Type B pancreatic cell (in vitro differentiated cells): ENCODE measurements at regions not wholly inside any gene's neighbourhood (a gene's known extent, or its start where the extent isn't known, plus 50 kb on each side); places are given as distances from the start of the nearest gene placed in this dataset.

Source experiments
- DNase-seq: peaks from one replicate; pipeline ENCODE4 v3.0.0; 2021; ENCODE audit warnings: mixed read lengths; ENCODE audit not compliant: unreplicated experiment; ENCODE audit errors: extremely low spot score
- H3K27ac Mint-ChIP-seq: 2 replicates; pipeline ENCODE4 v1.8.0; 2021; ENCODE audit warnings: mild to moderate bottlenecking, mixed read lengths
- H3K27me3 Mint-ChIP-seq: 2 replicates; pipeline ENCODE4 v1.8.0; 2021; ENCODE audit warnings: mixed read lengths
- H3K36me3 Mint-ChIP-seq: 2 replicates; pipeline ENCODE4 v1.8.0; 2021; ENCODE audit warnings: mixed read lengths
- H3K4me1 Mint-ChIP-seq: one replicate; pipeline ENCODE4 v1.8.0; 2021; ENCODE audit warnings: mixed read lengths; ENCODE audit not compliant: unreplicated experiment
- H3K4me3 Mint-ChIP-seq: 2 replicates; pipeline ENCODE4 v1.8.0; 2021; ENCODE audit warnings: mild to moderate bottlenecking, mixed read lengths
- H3K9me3 Mint-ChIP-seq: 2 replicates; pipeline ENCODE4 v1.8.0; 2021; ENCODE audit warnings: mixed read lengths
- TF ChIP-seq, protein P1 (sequence below): fragments of 200-600 bp; sonication (generic); conservative IDR thresholded peaks from 2 replicates; pipeline ENCODE4 v1.5.0; 2021; ENCODE audit warnings: antibody characterized with exemption, mild to moderate bottlenecking

DNA sequence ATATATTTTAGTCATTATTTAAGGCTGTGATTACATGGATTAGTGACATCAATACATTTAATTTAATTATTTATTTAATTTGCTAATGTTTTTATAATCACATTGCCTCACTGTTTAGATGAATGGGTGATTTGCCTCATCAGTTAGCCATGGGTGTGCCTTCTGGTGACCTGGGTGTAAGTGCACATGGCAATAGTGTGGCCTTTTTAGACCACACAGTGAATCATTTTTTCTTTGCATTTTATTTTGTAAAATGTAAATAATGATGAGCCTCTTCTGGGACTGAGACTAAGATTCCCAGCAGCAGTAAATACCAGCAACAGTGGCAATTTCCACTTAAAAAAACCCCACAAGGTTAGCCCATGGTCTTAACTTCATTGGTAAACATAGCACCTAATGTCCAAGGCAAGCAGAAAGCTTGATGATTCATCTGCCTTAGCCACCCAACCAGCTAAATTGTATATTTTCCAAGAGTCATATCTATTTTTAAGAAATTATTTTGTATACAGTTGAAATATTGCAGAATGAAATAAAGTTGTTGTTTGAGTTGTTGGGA lies 235.9 kb upstream of the NOVA1 start:
- no peak overlapping the region for H3K4me3 Mint-ChIP-seq
- no peak overlapping the region for H3K27ac Mint-ChIP-seq
- TF ChIP-seq, protein P1, sequence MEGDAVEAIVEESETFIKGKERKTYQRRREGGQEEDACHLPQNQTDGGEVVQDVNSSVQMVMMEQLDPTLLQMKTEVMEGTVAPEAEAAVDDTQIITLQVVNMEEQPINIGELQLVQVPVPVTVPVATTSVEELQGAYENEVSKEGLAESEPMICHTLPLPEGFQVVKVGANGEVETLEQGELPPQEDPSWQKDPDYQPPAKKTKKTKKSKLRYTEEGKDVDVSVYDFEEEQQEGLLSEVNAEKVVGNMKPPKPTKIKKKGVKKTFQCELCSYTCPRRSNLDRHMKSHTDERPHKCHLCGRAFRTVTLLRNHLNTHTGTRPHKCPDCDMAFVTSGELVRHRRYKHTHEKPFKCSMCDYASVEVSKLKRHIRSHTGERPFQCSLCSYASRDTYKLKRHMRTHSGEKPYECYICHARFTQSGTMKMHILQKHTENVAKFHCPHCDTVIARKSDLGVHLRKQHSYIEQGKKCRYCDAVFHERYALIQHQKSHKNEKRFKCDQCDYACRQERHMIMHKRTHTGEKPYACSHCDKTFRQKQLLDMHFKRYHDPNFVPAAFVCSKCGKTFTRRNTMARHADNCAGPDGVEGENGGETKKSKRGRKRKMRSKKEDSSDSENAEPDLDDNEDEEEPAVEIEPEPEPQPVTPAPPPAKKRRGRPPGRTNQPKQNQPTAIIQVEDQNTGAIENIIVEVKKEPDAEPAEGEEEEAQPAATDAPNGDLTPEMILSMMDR: no peak

DNA sequence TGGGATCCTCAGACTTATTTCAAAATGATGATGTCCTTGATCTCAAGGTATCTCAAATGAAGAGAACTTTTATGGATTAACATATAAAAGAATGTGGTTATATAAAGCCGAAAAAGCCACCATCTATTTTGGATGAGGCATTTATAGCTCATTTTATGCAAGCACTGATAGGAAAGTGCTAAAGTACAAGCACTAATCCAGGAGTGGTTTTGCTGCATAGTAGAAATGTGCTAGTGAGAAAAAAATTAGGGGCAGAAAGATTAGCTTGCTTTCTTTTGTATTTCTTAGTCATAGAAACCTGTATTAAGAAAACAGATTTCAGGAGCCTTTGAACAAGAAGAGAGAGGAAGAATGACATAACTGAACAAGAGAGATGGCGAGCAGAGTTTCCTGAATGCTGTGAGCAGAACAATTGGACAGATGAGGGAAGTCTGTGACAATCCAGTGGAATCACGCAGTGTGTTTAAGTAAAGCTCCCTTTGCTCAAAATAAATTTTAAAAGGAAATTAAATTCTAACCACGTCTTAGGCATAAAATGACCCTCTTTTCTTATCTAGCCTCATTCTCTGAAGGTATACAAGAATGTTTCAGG lies 238.2 kb upstream of the NOVA1 start:
- DNase-seq: no peak
- H3K9me3 Mint-ChIP-seq: no peaks in the 10 kb centered on the region
- H3K4me3 Mint-ChIP-seq: no peak overlapping the region
- H3K4me1 Mint-ChIP-seq: no peaks in the 10 kb centered on the region
- H3K36me3 Mint-ChIP-seq: no peaks in the 10 kb centered on the region
- H3K27me3 Mint-ChIP-seq: peaks cover 5% of the 10 kb centered on the region
- TF ChIP-seq, protein P1: no peak
- no peak overlapping the region for H3K27ac Mint-ChIP-seq

More for the DNA sequence above, 235.9 kb upstream of the NOVA1 start:
- H3K4me1 Mint-ChIP-seq: no peaks in the 10 kb centered on the region
- no peaks in the 10 kb centered on the region for H3K36me3 Mint-ChIP-seq
- peaks cover 5% of the 10 kb centered on the region for H3K27me3 Mint-ChIP-seq
- H3K9me3 Mint-ChIP-seq: no peaks in the 10 kb centered on the region
- DNase-seq: no peak

DNA sequence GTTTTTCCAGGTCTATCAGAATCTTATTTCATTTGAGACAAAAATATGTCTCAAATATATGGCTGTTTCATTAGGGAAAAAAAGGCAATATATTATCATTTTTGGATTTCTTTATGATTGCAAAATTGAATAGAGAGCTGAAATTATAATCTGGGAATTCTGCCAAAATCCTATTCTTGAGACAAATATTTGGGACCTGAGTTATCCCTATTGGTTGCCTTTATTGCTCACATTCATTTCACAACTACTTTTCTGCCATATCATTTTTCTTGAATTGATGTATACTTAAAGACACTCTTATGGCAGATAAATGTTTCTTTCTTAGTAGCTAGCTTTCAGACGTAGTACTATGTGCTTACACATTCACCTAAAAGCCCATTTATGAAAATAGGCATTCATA lies 241.6 kb upstream of the NOVA1 start:
- TF ChIP-seq, protein P1: no peak
- no peaks in the 10 kb centered on the region for H3K9me3 Mint-ChIP-seq
- no peak overlapping the region for H3K27ac Mint-ChIP-seq
- H3K4me1 Mint-ChIP-seq: peaks cover 9% of the 10 kb centered on the region
- H3K27me3 Mint-ChIP-seq: peaks cover 8% of the 10 kb centered on the region
- no peak for DNase-seq
- no peak overlapping the region for H3K4me3 Mint-ChIP-seq
- no peaks in the 10 kb centered on the region for H3K36me3 Mint-ChIP-seq

DNA sequence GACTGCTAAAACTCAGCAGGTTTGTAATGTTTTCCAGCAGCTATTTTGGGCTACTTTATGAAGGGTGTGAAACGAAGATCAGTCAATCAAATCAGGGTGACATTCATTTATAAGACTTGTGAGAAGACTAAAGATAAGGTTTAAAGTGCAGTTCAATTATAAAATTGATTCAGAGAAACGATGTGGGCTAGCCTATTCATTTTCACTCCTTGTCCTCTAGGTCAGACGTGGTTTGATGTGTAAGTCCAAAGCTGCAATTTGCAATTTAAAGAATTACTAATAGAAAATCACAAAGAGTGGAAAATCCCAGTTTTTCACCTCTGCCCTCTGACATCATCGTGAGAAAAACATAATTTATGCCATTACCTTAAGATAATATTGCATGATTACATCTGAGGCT lies 243.5 kb upstream of the NOVA1 start:
- Mint-ChIP-seq H3K4me3 (no peak overlapping the region), H3K27ac (no peak overlapping the region), H3K27me3 (peaks cover 8% of the 10 kb centered on the region), H3K36me3 (no peaks in the 10 kb centered on the region), H3K4me1 (peaks cover 9% of the 10 kb centered on the region), H3K9me3 (no peaks in the 10 kb centered on the region)
- TF ChIP-seq, protein P1: no peak
- DNase-seq: no peak

DNA sequence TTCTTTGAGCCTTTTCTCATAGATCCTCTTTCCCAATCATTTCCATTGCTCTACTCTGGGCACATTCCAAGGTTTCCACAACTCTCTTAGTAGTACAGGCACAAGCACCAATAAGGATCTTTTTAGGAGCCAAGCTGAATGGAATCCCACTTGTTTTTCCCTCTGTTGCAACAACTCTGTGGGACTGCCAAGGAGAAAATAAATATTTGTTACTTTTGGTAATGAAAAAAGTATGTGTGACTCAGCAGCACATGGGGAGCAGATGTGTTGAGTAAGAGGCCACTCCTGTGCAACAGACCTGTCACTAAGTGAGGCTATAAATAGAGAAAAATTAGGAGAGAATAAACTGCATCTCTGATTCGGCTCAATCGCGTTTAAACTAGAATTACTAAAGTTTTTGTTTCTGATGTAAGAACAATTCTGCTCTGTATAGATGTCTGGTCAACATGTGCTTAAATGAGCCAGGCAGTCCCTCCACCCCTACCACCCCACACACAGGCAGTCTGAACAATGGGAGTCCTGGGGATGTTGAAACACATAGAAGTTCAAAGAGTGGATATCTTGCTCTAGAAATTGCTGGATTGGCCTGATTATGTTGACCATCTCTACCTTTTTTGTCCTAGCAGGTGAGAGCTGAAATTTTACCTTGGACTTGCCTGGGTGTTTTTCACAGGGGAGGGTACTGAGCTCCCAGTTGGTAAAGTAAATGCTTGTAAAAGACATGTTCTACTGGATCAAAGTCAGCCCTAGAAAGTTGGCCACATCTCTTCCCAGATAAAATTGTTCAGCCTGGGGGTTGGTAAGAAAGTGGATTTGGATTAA lies 244.3 kb upstream of the NOVA1 start:
- no peak for DNase-seq
- H3K4me3 Mint-ChIP-seq: no peak overlapping the region
- peak overlapping the region; percentile 59 for H3K27ac Mint-ChIP-seq

More for the DNA sequence above, 244.3 kb upstream of the NOVA1 start:
- Mint-ChIP-seq H3K4me1 (peaks cover 9% of the 10 kb centered on the region), H3K36me3 (no peaks in the 10 kb centered on the region), H3K9me3 (no peaks in the 10 kb centered on the region), H3K27me3 (peaks cover 6% of the 10 kb centered on the region)
- TF ChIP-seq, protein P1: no peak
